ENCODE measurements at regions not wholly inside any gene's neighbourhood (a gene's known extent, or its start where the extent isn't known, plus 50 kb on each side); places are given as distances from the start of the nearest gene placed in this dataset.

- H4K20me1 ChIP-seq (ENCODE audit: low read length), result no peaks in the 10 kb centered on the region
- POLR2A ChIA-PET (ENCODE audit: unreplicated experiment), result no interaction called here
- no peak overlapping the region for H3K27ac ChIP-seq (ENCODE audit: low read length)
- H3K79me2 ChIP-seq (ENCODE audit: low read length), result peaks cover 61% of the 10 kb centered on the region
- H3F3A ChIP-seq (ENCODE audit: low read length, unreplicated experiment), result no peaks in the 10 kb centered on the region
- no peaks in the 10 kb centered on the region for H3K9me3 ChIP-seq (ENCODE audit: low read length)
- intact Hi-C loops (cut with micrococcal nuclease), result no loop called here
- H3K4me2 ChIP-seq (ENCODE audit: low read length), result no peak overlapping the region
- no peak overlapping the region for H3K9ac ChIP-seq (ENCODE audit: low read length)
- no peaks in the 10 kb centered on the region; the same call in 1 of the 2 replicates for H3K36me3 ChIP-seq (ENCODE audit: low read depth, low read length)
- peaks cover 32% of the 10 kb centered on the region for H3K4me1 ChIP-seq (ENCODE audit: insufficient read depth, low read length)
- H3K27me3 ChIP-seq (ENCODE audit: low read length), result no peaks in the 10 kb centered on the region
- TF ChIP-seq CTCF (conservative IDR thresholded peaks at IDR 0.05; ENCODE audit: low read depth, low read length) (no peak), EZH2phosphoT487 (IDR thresholded peaks at IDR 0.05; ENCODE audit: borderline replicate concordance, low read length) (no peak), EZH2 (IDR thresholded peaks at IDR 0.05; ENCODE audit: low read length, unreplicated experiment) (no peak)
- H3K9me2 ChIP-seq (replicated peaks; ENCODE audit: low read length), result no peaks in the 10 kb centered on the region
- CTCF ChIA-PET, result no interaction called here
- no peak for DNase-seq
- no peak for ATAC-seq
- no peak overlapping the region for H2AFZ ChIP-seq (ENCODE audit: low read length)
- BruUV-seq (replicated peaks), result no TSS peak
- no peak overlapping the region for H3K4me3 ChIP-seq (ENCODE audit: low read length)
Observed at GRCh38 chr4:41365681-41366080, 109.0 kb downstream of the UCHL1 start.

GRCh38 chr4:41366911-41367517, 110.3 kb downstream of the UCHL1 start:
- Histone ChIP-seq H3K36me3 (ENCODE audit: low read depth, low read length) (no peaks in the 10 kb centered on the region; the same call in 1 of the 2 replicates), H3K9me2 (replicated peaks; ENCODE audit: low read length) (no peaks in the 10 kb centered on the region), H4K20me1 (ENCODE audit: low read length) (no peaks in the 10 kb centered on the region), H3K79me2 (ENCODE audit: low read length) (peaks cover 49% of the 10 kb centered on the region), H3K4me2 (ENCODE audit: low read length) (no peak overlapping the region), H3K4me1 (ENCODE audit: insufficient read depth, low read length) (peaks cover 31% of the 10 kb centered on the region), H3K9me3 (ENCODE audit: low read length) (no peaks in the 10 kb centered on the region), H3K9ac (ENCODE audit: low read length) (no peak overlapping the region), H3K4me3 (ENCODE audit: low read length) (no peak overlapping the region), H3F3A (ENCODE audit: low read length, unreplicated experiment) (no peaks in the 10 kb centered on the region), H3K27me3 (ENCODE audit: low read length) (no peaks in the 10 kb centered on the region), H2AFZ (ENCODE audit: low read length) (no peak overlapping the region), H3K27ac (ENCODE audit: low read length) (no peak overlapping the region)
- no peak for ATAC-seq
- DNase-seq, result no peak
- POLR2A ChIA-PET (ENCODE audit: unreplicated experiment), result no interaction called here
- intact Hi-C loops (cut with micrococcal nuclease), result no loop called here
- BruUV-seq (replicated peaks), result no TSS peak
- CTCF ChIA-PET, result no interaction called here
- TF ChIP-seq EZH2phosphoT487 (IDR thresholded peaks at IDR 0.05; ENCODE audit: borderline replicate concordance, low read length) (no peak), EZH2 (IDR thresholded peaks at IDR 0.05; ENCODE audit: low read length, unreplicated experiment) (no peak), CTCF (conservative IDR thresholded peaks at IDR 0.05; ENCODE audit: low read depth, low read length) (no peak)

GRCh38 chr4:41369680-41370079, 113.0 kb downstream of the UCHL1 start:
- H3K4me1 ChIP-seq (ENCODE audit: insufficient read depth, low read length), result 0 out of 2 replicates have a peak, but pooled peaks cover 6% of the 10 kb centered on the region
- H3K27ac ChIP-seq (ENCODE audit: low read length), result no peak overlapping the region
- no peak overlapping the region for H3K4me3 ChIP-seq (ENCODE audit: low read length)
- TF ChIP-seq CTCF (conservative IDR thresholded peaks at IDR 0.05; ENCODE audit: low read depth, low read length) (no peak), EZH2 (IDR thresholded peaks at IDR 0.05; ENCODE audit: low read length, unreplicated experiment) (no peak), EZH2phosphoT487 (IDR thresholded peaks at IDR 0.05; ENCODE audit: borderline replicate concordance, low read length) (no peak)
- intact Hi-C loops (cut with micrococcal nuclease), result no loop called here
- no peak overlapping the region for H3K9ac ChIP-seq (ENCODE audit: low read length)
- ChIA-PET CTCF (no interaction called here), POLR2A (ENCODE audit: unreplicated experiment) (no interaction called here)
- H3K9me3 ChIP-seq (ENCODE audit: low read length), result no peaks in the 10 kb centered on the region
- no TSS peak for BruUV-seq (replicated peaks)
- DNase-seq (no peak), ATAC-seq (no peak)
- no peaks in the 10 kb centered on the region for H3F3A ChIP-seq (ENCODE audit: low read length, unreplicated experiment)
- no peaks in the 10 kb centered on the region for H3K9me2 ChIP-seq (replicated peaks; ENCODE audit: low read length)
- H3K27me3 ChIP-seq (ENCODE audit: low read length), result no peaks in the 10 kb centered on the region
- H2AFZ ChIP-seq (ENCODE audit: low read length), result no peak overlapping the region
- H3K79me2 ChIP-seq (ENCODE audit: low read length), result peaks cover 33% of the 10 kb centered on the region
- no peaks in the 10 kb centered on the region for H4K20me1 ChIP-seq (ENCODE audit: low read length)
- H3K4me2 ChIP-seq (ENCODE audit: low read length), result no peak overlapping the region
- no peaks in the 10 kb centered on the region; the same call in 1 of the 2 replicates for H3K36me3 ChIP-seq (ENCODE audit: low read depth, low read length)

All from PC-3 (cell line).